Activated naive CD4-positive, alpha-beta T cell treated with anti-CD3 and anti-CD28 coated beads for 36 hours (primary cell): ENCODE measurements at regions not wholly inside any gene's neighbourhood (a gene's known extent, or its start where the extent isn't known, plus 50 kb on each side); places are given as distances from the start of the nearest gene placed in this dataset.
"Not testable (repeated sequence)": the region's sequence is repeated elsewhere in the genome, so short reads cannot be mapped to it uniquely, and the experiment has no call there.

ENCODE experiments used
- CTCF ChIA-PET: fragments of 350-600 bp; sonication (Branson Sonifier 250); formaldehyde crosslinking; loops from one replicate; lab custom pipeline; 2021; ENCODE audit warnings: antibody characterized with exemption; lab: Charles Lee
- DNase-seq: peaks from one replicate; pipeline ENCODE4 v3.0.0-alpha.2; 2020
- H3K27ac Mint-ChIP-seq: one replicate; pipeline ENCODE4 v1.8.0; 2021; ENCODE audit warnings: mild to moderate bottlenecking, mixed read lengths
- H3K27me3 Mint-ChIP-seq: one replicate; pipeline ENCODE4 v1.8.0; 2021; ENCODE audit warnings: low read depth, mixed read lengths
- H3K36me3 Mint-ChIP-seq: one replicate; pipeline ENCODE4 v1.8.0; 2021; ENCODE audit warnings: low read depth, mixed read lengths
- H3K4me1 Mint-ChIP-seq: one replicate; pipeline ENCODE4 v1.8.0; 2021; ENCODE audit warnings: low read depth, mixed read lengths
- H3K4me3 Mint-ChIP-seq: one replicate; pipeline ENCODE4 v1.8.0; 2021; ENCODE audit warnings: mild to moderate bottlenecking, moderate library complexity, mixed read lengths
- H3K9me3 Mint-ChIP-seq: one replicate; pipeline ENCODE4 v1.8.0; 2021; ENCODE audit warnings: mixed read lengths
- intact Hi-C: fragments of 100-400 bp; cut with micrococcal nuclease; formaldehyde crosslinking; loops from one replicate; pipeline ENCODE4 v1.15.1; 2023

DNA sequence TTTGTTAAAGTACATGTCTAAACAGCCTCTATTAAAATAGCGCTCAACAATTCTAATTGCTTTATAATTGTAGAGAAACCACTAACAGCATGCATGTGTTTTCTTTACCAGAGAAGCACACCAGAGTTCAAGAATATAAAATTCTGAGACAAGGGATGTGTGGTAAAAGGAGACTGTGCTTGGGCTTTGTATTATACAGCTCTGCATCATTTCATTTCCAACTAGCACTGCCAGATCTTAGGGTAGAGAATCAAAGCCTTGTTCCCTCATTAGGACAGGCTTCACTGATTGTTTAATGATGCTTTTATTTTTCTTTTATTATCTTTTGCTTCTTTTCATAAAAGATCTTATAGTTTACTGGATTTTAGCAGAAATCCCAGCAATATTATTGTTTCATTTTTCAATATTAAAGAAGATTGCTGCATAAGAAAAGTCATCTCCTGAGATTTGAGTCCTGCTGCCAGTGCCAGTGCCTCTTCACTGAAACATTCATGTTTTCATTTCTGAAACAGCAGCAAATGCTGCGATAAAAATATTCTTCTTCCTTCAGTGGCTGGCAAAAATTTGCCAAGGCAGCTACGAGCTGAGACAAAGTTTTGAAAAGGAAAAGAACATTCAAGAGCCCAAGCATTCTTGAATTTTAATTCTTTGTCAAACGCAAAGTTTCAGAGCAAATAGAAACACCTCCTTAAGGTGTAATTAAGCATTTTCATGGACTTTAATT lies 491.0 kb upstream of the PIK3R1 start:
- peaks cover 3% of the 10 kb centered on the region for H3K27me3 Mint-ChIP-seq
- no peaks in the 10 kb centered on the region for H3K4me1 Mint-ChIP-seq
- DNase-seq: no peak
- no peaks in the 10 kb centered on the region for H3K36me3 Mint-ChIP-seq
- no peak overlapping the region for H3K27ac Mint-ChIP-seq
- CTCF ChIA-PET: no interaction called here
- no peaks in the 10 kb centered on the region for H3K9me3 Mint-ChIP-seq
- intact Hi-C loops: no loop called here
- no peak overlapping the region for H3K4me3 Mint-ChIP-seq

- no peak for DNase-seq
- Mint-ChIP-seq H3K36me3 (no peaks in the 10 kb centered on the region), H3K27ac (no peak overlapping the region), H3K27me3 (peaks cover 3% of the 10 kb centered on the region), H3K9me3 (no peaks in the 10 kb centered on the region), H3K4me3 (no peak overlapping the region), H3K4me1 (no peaks in the 10 kb centered on the region)
- intact Hi-C loops: no loop called here
- CTCF ChIA-PET: no interaction called here
Measured at GRCh38 chr5:67723873-67724272, 491.7 kb upstream of the PIK3R1 start.

DNA sequence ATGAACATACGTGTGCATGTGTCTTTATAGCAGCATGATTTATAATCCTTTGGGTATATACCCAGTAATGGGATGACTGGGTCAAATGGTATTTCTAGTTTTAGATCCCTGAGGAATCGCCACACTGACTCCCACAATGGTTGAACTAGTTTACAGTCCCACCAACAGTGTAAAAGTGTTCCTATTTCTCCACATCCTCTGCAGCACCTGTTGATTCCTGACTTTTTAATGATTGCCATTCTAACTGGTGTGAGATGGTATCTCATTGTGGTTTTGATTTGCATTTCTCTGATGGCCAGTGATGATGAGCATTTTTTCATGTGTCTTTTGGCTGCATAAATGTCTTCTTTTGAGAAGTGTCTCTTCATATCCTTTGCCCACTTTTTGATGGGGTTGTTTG lies 493.0 kb upstream of the PIK3R1 start:
- H3K36me3 Mint-ChIP-seq, H3K4me1 Mint-ChIP-seq, H3K27me3 Mint-ChIP-seq, H3K4me3 Mint-ChIP-seq, DNase-seq, intact Hi-C loops, H3K9me3 Mint-ChIP-seq, CTCF ChIA-PET, H3K27ac Mint-ChIP-seq: not testable (repeated sequence)

DNA sequence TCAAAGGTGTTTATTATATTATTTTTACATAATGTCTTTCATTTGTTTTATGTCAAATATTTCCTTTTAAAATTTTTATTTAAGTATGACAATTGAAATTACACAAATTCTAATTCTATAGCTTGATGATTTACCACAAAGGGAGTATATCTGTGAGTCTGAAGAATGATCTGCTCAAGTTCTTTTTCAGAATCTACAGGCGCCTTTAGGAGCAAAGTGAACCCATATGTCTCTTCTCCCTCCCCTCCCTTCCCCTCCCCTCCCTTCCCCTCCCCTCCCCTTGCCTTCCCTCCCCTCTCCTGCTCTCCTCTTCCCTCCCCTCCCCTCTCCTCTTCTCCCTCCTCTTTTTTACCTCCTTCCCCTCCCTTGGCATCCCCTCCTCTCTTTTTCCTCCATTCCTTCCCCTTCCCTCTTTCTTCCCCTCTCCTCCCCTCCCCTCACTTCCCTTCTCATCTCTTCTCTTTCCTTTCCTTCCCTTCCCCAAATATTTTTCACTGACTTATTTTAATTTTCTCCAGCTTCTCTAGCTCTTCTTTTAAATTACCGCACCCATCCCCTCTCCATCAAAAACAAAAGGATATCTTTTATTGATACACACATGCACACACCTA lies 495.3 kb upstream of the PIK3R1 start:
- Mint-ChIP-seq H3K27me3 (no peaks in the 10 kb centered on the region), H3K36me3 (no peaks in the 10 kb centered on the region), H3K9me3 (no peaks in the 10 kb centered on the region), H3K4me1 (no peaks in the 10 kb centered on the region), H3K27ac (no peak overlapping the region), H3K4me3 (no peak overlapping the region)
- CTCF ChIA-PET: no interaction called here
- no peak for DNase-seq
- intact Hi-C loops: no loop called here

- no peaks in the 10 kb centered on the region for H3K4me1 Mint-ChIP-seq
- DNase-seq: no peak
- peaks cover 6% of the 10 kb centered on the region for H3K27me3 Mint-ChIP-seq
- peaks cover 5% of the 10 kb centered on the region for H3K36me3 Mint-ChIP-seq
- peaks cover 7% of the 10 kb centered on the region for H3K9me3 Mint-ChIP-seq
- H3K4me3 Mint-ChIP-seq: no peak overlapping the region
- intact Hi-C loops: no loop called here
- no peak overlapping the region for H3K27ac Mint-ChIP-seq
- CTCF ChIA-PET: interaction anchor here (1.0 kb wide), 1 partner anchor 14 kb away, joined by 3 read pairs; no protein-coding TSS in a partner anchor
Measured at GRCh38 chr5:67702008-67702407, 505.4 kb upstream of the CD180 start.

DNA sequence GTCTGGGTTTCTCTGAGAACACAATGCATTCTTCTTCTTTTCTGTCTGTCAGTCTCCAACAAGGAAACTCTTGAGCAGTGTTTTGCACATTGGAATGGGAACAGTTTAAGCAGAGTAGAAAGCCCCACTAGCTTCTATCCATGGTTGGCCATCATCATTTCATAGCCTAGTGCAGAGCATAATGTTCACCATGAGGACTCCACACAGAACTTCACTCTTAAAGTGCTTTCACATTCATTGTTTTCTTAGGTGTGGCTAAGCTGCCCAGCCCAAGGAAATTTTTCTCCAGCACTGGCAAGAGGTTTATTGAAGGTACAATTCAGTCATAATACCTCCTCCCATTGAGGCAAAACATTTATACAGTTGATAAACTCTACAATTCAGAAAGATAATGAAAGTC lies 503.0 kb upstream of the CD180 start:
- CTCF ChIA-PET: no interaction called here

DNA sequence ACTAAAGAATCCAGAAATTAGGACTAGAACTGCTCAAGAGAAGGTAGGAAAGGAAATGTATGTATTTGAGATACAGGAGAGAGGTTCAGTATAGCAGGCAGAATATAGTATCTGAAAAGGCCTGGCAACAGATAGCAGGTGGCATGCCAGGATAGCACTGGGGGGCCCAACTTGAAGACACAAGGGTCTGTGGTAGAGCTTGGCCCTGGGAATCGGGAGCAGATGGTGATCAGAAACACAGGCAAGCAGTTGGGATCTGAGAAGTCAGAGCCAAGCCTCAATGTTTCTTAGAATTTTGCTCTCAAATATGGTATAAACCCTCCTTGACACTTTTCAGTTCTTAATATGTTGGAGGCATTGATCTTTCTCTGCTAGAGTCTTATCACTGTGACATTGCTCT lies 499.8 kb upstream of the CD180 start:
- Mint-ChIP-seq H3K36me3 (no peaks in the 10 kb centered on the region), H3K27ac (no peak overlapping the region), H3K4me1 (no peaks in the 10 kb centered on the region), H3K27me3 (peaks cover 3% of the 10 kb centered on the region), H3K4me3 (no peak overlapping the region), H3K9me3 (no peaks in the 10 kb centered on the region)
- no peak for DNase-seq
- CTCF ChIA-PET: no interaction called here
- intact Hi-C loops: no loop called here

More for the DNA sequence above, 503.0 kb upstream of the CD180 start:
- Mint-ChIP-seq H3K9me3 (peaks cover 7% of the 10 kb centered on the region), H3K4me3 (no peak overlapping the region), H3K27me3 (peaks cover 6% of the 10 kb centered on the region), H3K36me3 (peaks cover 5% of the 10 kb centered on the region), H3K4me1 (no peaks in the 10 kb centered on the region), H3K27ac (no peak overlapping the region)
- DNase-seq: no peak
- intact Hi-C loops: no loop called here

DNA sequence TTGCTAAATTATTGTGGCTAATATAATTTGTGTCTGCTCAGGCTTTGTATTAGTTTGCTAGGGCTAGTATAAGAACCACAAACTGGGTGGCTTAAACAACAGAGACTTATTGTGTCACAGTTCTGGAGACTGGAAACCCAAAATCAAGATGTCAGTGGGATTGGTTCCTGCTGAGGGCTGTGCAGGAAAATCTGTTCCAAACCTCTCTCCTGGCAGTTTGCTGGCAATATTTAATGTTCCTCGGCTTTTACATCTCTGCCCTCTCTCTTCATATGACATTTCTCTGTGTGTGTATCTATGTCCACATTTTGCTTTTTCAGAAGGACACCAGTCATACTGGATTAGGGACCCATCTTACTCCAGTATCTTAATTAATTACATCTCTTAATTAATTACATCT lies 498.8 kb upstream of the CD180 start:
- Mint-ChIP-seq H3K27me3 (peaks cover 1% of the 10 kb centered on the region), H3K36me3 (no peaks in the 10 kb centered on the region), H3K4me3 (no peak overlapping the region), H3K9me3 (no peaks in the 10 kb centered on the region), H3K4me1 (no peaks in the 10 kb centered on the region), H3K27ac (no peak overlapping the region)
- CTCF ChIA-PET: no interaction called here
- intact Hi-C loops: no loop called here
- DNase-seq: no peak

- H3K27ac Mint-ChIP-seq: no peak overlapping the region
- CTCF ChIA-PET: no interaction called here
- no peak overlapping the region for H3K4me3 Mint-ChIP-seq
Measured at GRCh38 chr5:67694810-67695191, 498.2 kb upstream of the CD180 start.

DNA sequence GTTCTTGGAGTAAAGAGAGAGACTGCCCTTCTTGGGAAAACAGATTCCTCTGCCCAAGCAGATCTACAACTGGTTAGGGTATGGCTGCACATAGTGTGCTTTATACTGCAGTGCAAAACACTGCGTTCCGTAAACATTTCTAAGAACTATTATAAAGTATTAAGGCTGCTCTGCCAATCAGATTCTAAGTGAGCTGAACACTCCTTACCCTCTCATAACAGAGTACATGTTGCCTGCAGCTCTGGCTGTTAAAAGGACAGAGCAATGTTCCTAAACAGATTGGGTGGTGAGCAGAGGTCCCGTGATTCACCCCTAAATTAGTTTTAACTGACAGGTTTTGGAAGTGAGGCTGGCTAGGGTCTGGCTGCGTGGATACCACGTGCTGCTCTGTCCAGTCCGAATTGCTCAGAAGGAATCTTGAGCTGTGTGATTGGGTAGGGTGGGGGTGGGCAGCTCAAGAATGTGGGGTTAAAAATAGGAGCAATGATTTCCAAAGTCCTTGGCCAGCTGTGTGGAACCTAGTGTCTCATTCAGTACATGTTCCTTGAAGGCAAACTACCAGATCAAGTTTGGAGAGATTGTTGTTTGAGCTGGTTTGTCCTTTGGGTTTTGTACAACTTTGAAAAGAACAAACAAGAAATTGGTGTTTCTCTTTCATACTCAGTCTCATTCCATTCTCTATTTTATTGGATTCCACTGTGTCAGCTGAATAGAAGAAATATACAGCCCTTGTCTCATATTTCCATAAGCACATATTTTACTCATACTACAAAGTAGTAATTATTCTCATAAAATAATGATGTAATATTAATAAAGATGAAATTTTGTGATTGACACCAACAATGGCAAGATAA lies 497.6 kb upstream of the CD180 start:
- no peak overlapping the region for H3K4me3 Mint-ChIP-seq
- H3K36me3 Mint-ChIP-seq: no peaks in the 10 kb centered on the region
- no peaks in the 10 kb centered on the region for H3K9me3 Mint-ChIP-seq
- H3K27me3 Mint-ChIP-seq: no peaks in the 10 kb centered on the region
- intact Hi-C loops: no loop called here
- H3K27ac Mint-ChIP-seq: no peak overlapping the region
- CTCF ChIA-PET: no interaction called here
- H3K4me1 Mint-ChIP-seq: no peaks in the 10 kb centered on the region
- DNase-seq: no peak

More at GRCh38 chr5:67694810-67695191, 498.2 kb upstream of the CD180 start:
- no peaks in the 10 kb centered on the region for H3K4me1 Mint-ChIP-seq
- H3K36me3 Mint-ChIP-seq: no peaks in the 10 kb centered on the region
- H3K27me3 Mint-ChIP-seq: no peaks in the 10 kb centered on the region
- no peaks in the 10 kb centered on the region for H3K9me3 Mint-ChIP-seq
- intact Hi-C loops: no loop called here
- DNase-seq: no peak

- Mint-ChIP-seq H3K4me3 (no peak overlapping the region), H3K9me3 (no peaks in the 10 kb centered on the region), H3K36me3 (no peaks in the 10 kb centered on the region), H3K4me1 (no peaks in the 10 kb centered on the region), H3K27ac (no peak overlapping the region), H3K27me3 (peaks cover 1% of the 10 kb centered on the region)
- CTCF ChIA-PET: no interaction called here
- intact Hi-C loops: no loop called here
- no peak for DNase-seq
Measured at GRCh38 chr5:67686746-67687145, 490.1 kb upstream of the CD180 start.

DNA sequence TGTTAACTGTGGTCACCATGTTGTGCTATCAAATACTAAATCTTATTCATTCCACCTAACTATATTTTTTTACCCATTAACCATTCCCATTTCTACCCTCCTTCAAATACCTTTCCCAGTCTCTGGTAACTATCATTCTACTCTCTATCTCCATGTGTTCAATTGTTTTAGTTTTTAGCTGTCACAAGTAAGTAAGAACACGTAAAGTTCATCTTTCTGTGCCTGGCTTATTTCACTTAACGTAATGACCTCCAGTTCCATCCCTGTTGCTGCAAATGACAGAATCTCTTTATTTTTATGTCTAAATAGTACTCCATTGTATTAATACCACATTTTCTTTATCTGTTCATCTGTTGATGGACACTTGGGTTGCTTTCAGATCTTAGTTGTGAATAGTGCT lies 485.1 kb upstream of the CD180 start:
- Mint-ChIP-seq H3K36me3 (no peaks in the 10 kb centered on the region), H3K27ac (no peak overlapping the region), H3K4me1 (no peaks in the 10 kb centered on the region), H3K4me3 (no peak overlapping the region), H3K27me3 (peaks cover 1% of the 10 kb centered on the region), H3K9me3 (no peaks in the 10 kb centered on the region)
- CTCF ChIA-PET: no interaction called here
- intact Hi-C loops: no loop called here
- DNase-seq: no peak
